ENCODE measurements at regions not wholly inside any gene's neighbourhood (a gene's known extent, or its start where the extent isn't known, plus 50 kb on each side); places are given as distances from the start of the nearest gene placed in this dataset.
A peak's percentile ranks its signal among the peaks of the same experiment; 100 is the strongest.

GRCh38 chr15:97504031-97504792, 456.3 kb upstream of the ARRDC4 start:
- no peak for DNase-seq (ENCODE audit: low spot score)

- DNase-seq (ENCODE audit: low spot score), result no peak
Observed at GRCh38 chr15:97517737-97518136, 442.8 kb upstream of the ARRDC4 start.

GRCh38 chr15:97520689-97521088, 439.8 kb upstream of the ARRDC4 start:
- no peak for DNase-seq (ENCODE audit: low spot score)

- peak; percentile 30 for DNase-seq (ENCODE audit: low spot score)
Observed at GRCh38 chr15:97521381-97522285, 438.9 kb upstream of the ARRDC4 start.

DNA sequence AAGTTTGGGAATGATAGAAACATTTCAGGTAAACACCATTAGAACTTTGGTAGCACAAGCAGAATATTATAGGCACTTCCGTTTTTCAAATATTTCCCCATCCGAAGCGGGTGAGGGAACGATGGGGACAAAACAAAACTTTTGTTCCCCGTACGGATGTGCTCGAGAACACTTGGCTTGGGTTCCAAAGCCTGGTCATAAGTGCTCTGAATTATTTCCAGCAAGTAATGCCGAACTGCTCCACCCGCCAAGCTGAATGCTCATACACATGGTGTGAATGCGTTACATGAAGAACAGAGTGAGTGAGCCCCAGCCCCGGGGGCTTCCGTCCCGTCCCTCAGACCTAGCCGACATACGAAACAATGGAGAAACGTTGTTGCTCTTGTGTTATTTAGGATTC, 438.2 kb upstream of the ARRDC4 start:
- DNase-seq (ENCODE audit: low spot score), result no peak

DNA sequence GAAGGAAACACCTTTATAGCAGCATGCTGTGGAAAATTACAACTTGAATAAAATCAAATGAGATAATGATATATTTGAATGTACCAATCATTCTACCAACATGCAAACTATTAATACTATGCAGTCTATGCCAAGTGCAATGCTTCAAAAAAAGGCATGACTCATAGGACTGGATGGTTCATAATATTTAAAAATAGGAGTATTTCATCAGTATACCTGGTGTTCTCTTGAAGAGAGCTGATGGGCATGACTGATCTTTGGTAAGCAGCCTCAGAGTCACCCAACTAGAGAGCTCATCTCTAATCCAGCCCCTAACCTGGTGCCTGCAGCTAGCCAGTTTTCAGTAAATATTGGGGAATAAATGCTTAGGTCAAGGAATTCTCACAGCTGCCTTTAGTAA, 434.7 kb upstream of the ARRDC4 start:
- DNase-seq (ENCODE audit: low spot score), result no peak

DNA sequence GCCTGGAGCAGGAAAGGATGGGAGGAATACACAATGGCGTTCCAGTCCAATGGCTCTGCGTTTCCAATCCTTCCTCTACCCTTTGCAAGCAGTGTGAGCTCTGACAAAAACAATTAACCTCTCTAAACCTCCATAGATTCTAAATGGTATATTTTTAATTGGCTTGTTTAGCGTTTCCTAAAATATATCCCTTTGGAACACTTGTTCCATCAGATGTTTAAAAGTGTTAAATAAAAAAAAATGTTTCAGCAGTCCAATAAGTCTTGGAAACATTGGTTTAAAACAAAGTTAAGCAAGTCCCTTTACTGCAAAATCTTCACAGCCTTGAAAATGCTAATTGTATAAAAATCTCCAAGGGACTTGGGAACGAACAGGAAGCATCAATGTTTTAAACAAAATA, 432.3 kb upstream of the ARRDC4 start:
- no peak for DNase-seq (ENCODE audit: low spot score)

GRCh38 chr15:97545799-97546198, 414.7 kb upstream of the ARRDC4 start:
- DNase-seq (ENCODE audit: low spot score), result no peak

- DNase-seq (ENCODE audit: low spot score), result no peak
Observed at GRCh38 chr15:97547381-97547780, 413.1 kb upstream of the ARRDC4 start.

GRCh38 chr15:97561529-97561928, 399.0 kb upstream of the ARRDC4 start:
- DNase-seq (ENCODE audit: low spot score), result no peak

- no peak for DNase-seq (ENCODE audit: low spot score)
Observed at GRCh38 chr15:97563516-97563915, 397.0 kb upstream of the ARRDC4 start.

DNA sequence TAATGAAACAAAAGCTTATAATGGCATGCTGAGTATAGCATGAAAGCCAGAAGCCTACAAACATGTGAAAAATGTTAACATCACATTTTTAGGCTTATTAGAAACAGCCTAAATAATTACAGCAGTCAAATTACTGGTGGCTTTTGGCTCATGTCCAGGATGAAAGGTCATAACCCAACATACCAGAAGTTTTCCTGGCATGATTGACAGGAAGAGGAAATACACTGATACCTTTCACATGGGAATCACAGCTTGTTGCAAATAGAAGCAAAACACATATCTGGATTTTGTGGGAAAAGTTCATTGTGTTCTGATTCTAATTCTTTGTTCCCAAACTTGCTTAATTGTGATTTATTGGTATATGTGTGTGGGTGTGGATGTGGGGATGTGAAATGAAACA, 393.5 kb upstream of the ARRDC4 start:
- no peak for DNase-seq (ENCODE audit: low spot score)

GRCh38 chr15:97567411-97567810, 393.1 kb upstream of the ARRDC4 start:
- no peak for DNase-seq (ENCODE audit: low spot score)

- DNase-seq (ENCODE audit: low spot score), result no peak
Observed at GRCh38 chr15:97576929-97577645, 383.4 kb upstream of the ARRDC4 start.

DNA sequence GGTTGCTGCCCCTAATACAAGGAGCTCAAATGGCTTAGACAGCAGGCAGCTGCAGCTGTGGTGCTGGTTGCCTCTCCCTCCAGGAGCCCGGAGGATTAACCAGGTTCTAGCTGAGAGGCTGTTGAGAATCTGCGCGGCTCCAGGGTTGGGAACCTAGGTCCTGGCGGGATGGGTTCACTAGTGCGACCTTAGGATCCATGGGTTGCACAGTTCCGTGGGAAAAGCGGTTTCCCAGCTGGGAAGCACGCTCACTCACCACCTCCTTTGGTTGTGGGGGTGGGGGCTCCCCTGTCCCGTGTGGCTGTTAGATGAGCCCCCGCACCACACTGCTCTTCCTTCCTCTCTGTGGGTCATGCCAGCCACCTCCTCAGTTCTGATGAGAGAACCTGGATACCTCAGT, 375.1 kb upstream of the ARRDC4 start:
- no peak for DNase-seq (ENCODE audit: low spot score)

DNA sequence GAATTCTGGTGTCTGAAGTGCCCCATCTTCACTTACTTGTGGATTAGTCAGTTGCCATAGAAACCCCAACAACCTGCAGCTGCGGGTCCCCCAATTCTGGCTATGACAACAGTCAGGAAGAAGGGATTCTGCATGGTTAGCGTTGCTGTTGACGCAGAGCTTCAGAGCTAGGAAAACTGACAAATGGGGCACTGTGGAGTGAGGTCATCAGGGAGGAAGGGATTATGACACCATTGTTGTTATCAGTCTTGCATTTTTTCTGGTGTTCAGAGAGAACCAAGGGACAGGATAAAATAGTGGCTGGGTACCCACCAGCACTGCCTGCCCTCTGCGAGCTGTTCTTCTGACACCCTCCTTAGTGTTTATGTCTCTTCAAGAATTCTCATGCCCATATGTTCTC, 367.7 kb upstream of the ARRDC4 start:
- DNase-seq (ENCODE audit: low spot score), result no peak

DNA sequence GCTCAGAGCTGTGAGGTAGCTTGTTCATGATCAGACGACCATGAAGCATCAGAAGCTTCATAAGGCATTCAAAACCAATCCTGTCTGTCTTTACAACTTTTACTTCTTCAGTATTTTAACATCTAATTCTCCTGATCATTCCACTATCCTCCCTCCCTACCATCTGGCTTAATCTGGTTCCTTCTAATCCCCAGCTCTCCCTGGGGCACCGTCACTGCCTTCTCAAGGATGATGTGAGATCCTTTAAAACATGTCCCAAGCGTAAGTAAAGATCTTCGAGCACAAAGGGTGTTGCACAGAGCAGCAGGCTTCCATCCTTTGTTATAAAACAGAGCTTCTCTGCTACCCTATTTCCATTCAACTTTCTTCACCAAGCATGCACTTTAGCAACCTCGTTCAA, 362.7 kb upstream of the ARRDC4 start:
- DNase-seq (ENCODE audit: low spot score), result no peak

GRCh38 chr15:97598353-97598798, 362.1 kb upstream of the ARRDC4 start:
- no peak for DNase-seq (ENCODE audit: low spot score)

DNA sequence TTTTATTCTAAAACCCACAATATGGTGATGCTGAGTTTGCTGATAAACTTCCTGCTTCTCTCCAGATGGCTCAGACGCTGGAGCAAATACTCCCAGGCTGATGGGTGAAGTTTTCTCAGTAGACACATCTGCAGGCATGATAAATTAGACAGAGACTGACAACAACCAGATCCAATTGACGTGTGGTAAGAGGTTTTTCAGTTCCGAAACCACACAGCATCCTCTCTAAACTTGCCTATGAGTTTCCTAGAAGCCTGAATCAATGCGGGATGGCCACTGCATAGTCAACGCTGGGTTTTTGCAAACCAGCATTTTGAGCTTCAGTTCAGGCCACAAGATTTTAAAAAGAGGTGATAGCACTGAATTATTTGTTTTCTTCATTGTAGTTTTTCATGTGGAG, 360.3 kb upstream of the ARRDC4 start:
- no peak for DNase-seq (ENCODE audit: low spot score)

- DNase-seq (ENCODE audit: low spot score), result no peak
Observed at GRCh38 chr15:97604677-97605076, 355.8 kb upstream of the ARRDC4 start.

GRCh38 chr15:97615114-97615513, 345.4 kb upstream of the ARRDC4 start:
- no peak for DNase-seq (ENCODE audit: low spot score)

DNA sequence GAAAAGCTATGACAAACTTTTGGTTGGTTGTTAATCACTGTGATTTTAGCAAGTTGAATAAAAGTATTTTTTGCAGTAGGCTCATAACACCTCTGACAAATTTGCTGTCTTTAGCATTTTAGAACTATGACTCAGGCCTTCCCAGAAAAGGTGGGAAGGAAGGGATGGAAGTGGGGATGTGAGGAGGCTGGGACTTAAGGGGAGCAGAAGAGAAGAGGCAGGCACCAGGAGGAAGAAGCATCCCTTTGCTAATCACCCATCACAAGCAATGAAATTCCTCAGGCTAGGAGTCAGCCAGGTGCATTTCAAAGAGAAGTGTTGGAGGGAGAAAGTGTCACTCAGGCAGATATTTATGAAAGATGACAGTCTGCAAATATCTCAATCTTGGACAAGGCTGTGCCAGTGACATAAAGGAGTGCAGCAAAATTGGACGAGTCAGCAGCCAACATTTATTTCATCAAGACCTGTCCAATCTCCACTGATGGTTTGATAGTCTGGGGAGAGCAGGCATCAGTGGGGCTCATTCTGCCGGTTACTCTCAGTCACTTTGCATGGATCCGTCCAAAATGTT, 337.3 kb upstream of the ARRDC4 start:
- DNase-seq (ENCODE audit: low spot score), result no peak
